ENCODE measurements at regions not wholly inside any gene's neighbourhood (a gene's known extent, or its start where the extent isn't known, plus 50 kb on each side); places are given as distances from the start of the nearest gene placed in this dataset.

DNA sequence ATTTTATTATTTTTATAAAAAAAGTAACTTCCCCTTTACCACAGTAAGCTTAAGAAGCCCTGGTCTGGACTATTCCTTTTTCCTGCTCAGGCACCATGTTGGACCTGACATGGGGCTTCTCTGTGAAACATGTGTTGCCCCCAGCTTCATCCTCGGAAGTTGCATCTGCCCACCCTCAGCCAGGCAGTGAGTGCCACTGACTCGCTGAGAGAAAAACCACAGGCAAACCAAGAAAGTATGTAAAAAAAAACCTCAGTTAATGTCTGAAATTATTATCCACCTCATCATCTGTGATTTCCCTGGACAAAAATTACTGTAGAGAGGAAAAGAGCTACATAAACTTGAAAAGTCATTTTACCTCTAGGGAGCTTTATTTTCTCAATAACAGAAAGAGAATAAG lies 109.9 kb upstream of the MCHR2 start:
- no peak overlapping the region for H3K4me3 ChIP-seq (ENCODE audit: low read length)
- no peaks in the 10 kb centered on the region for H3K27me3 ChIP-seq (ENCODE audit: control insufficient read depth, insufficient read depth, low read length)
- no peaks in the 10 kb centered on the region for H3K36me3 ChIP-seq (ENCODE audit: control insufficient read depth, low read depth, low read length)
- H3K9me3 ChIP-seq (ENCODE audit: control insufficient read depth, low read depth, low read length), result no peaks in the 10 kb centered on the region
- peaks cover 4% of the 10 kb centered on the region for H3K4me1 ChIP-seq (ENCODE audit: control insufficient read depth, low read depth, low read length)
- no peak overlapping the region for H3K9ac ChIP-seq (ENCODE audit: low read length)
- H3K27ac ChIP-seq (ENCODE audit: low read length), result no peak overlapping the region

DNA sequence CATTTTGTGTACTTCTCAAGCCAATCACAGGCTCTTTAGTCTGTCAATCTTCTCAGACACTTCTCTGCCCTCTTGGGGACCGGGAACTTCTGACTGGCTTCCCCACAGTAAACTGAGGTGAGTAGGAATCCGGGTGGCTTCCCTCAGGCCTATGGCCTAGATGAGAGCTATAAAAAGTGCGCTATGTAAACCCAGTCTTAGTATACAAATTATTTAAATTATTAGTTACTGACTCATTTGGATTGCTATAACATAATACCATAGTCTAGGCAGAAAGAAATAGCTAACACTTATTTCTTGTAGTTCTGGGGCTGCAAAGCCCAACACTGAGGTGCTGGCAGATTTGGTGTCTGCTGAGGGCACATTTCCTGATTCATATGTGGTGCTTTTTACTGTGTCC lies 109.2 kb upstream of the MCHR2 start:
- H3K27ac ChIP-seq (ENCODE audit: low read length), result no peak overlapping the region
- H3K9ac ChIP-seq (ENCODE audit: low read length), result no peak overlapping the region
- peaks cover 4% of the 10 kb centered on the region for H3K4me1 ChIP-seq (ENCODE audit: control insufficient read depth, low read depth, low read length)
- H3K36me3 ChIP-seq (ENCODE audit: control insufficient read depth, low read depth, low read length), result no peaks in the 10 kb centered on the region
- H3K4me3 ChIP-seq (ENCODE audit: low read length), result no peak overlapping the region
- H3K27me3 ChIP-seq (ENCODE audit: control insufficient read depth, insufficient read depth, low read length), result no peaks in the 10 kb centered on the region
- no peaks in the 10 kb centered on the region for H3K9me3 ChIP-seq (ENCODE audit: control insufficient read depth, low read depth, low read length)

DNA sequence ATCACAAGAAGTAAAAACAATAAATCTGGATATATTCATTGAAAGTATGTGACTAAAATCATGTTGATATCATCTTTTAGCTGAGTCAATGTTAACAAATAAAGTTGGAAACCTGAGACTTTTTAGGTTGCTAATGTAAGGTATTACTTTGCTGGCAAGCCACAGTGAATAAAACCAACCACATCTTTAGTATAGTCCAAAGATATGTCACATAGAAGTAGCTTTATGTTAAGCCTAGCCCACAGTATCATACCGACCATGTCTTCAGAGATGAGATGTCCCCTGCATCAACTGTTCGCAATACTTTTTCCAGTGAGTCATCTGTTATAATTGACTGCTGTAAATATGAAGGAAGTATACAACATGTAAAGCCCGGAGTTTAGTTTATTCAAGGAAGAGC lies 107.6 kb upstream of the MCHR2 start:
- Histone ChIP-seq H3K27ac (ENCODE audit: low read length) (no peak overlapping the region), H3K4me3 (ENCODE audit: low read length) (no peak overlapping the region), H3K27me3 (ENCODE audit: control insufficient read depth, insufficient read depth, low read length) (no peaks in the 10 kb centered on the region), H3K9ac (ENCODE audit: low read length) (no peak overlapping the region), H3K36me3 (ENCODE audit: control insufficient read depth, low read depth, low read length) (no peaks in the 10 kb centered on the region), H3K4me1 (ENCODE audit: control insufficient read depth, low read depth, low read length) (peaks cover 4% of the 10 kb centered on the region), H3K9me3 (ENCODE audit: control insufficient read depth, low read depth, low read length) (no peaks in the 10 kb centered on the region)

DNA sequence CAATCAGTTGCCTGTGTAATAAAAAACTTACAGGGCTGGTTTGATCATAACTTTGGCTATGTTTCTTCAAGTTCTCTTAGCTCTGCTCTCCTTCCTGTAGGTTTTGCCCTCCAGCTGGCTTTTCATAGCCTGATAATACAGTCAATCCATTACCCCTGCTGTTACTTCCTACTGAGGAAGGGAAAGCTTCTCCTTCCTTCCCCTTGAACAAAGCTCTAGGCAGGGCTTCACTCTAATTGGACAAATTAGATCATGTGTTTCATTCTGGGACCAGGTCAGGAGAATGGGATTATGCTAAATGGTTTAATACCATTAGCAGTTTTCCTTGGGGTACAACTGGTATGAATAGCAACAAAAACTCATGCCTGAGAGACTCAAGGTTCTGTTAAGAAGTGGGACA lies 106.8 kb upstream of the MCHR2 start:
- Histone ChIP-seq H3K9me3 (ENCODE audit: control insufficient read depth, low read depth, low read length) (no peaks in the 10 kb centered on the region), H3K36me3 (ENCODE audit: control insufficient read depth, low read depth, low read length) (no peaks in the 10 kb centered on the region), H3K27ac (ENCODE audit: low read length) (no peak overlapping the region), H3K27me3 (ENCODE audit: control insufficient read depth, insufficient read depth, low read length) (no peaks in the 10 kb centered on the region), H3K9ac (ENCODE audit: low read length) (no peak overlapping the region), H3K4me3 (ENCODE audit: low read length) (no peak overlapping the region), H3K4me1 (ENCODE audit: control insufficient read depth, low read depth, low read length) (peaks cover 4% of the 10 kb centered on the region)

DNA sequence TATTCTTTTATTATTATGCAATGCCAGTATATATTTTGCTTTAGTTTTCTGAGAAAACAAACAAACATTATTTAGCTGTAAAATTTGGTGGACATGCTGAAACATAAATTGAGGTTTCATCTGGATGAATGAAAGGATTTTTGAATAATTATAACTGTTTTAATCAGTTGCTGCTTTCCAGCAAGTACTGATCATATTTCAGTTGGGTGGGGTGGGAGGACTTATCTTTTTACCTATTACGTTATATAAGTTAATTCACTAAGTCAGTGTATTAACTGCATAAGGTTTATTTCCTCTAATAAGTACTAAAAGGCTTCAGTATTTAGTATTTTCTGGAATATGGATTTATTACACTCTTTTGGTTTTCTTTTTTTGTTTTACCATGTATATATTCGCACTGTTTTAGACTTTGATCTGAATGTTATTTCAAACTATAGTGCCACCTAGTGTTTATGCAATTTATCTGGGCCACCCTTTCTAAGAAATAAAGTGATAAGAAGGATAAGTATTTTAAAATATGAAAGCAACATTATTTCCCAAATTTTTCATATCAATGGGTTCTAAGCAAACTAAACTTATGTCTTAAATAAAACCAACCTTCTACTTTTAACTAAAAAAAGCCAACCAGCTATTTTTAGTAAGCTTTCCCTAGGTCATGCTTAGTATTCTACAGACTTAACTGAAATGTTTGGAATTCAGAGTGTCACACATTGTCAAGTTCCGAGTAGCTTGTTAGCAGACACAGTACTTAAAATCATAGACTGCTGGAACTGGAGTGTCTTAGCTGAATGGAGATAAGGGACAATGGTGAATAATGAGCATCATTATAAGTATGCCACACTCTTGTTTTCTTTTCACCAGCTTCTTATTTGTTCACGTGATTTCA lies 105.4 kb upstream of the MCHR2 start:
- Histone ChIP-seq H3K9me3 (ENCODE audit: control insufficient read depth, low read depth, low read length) (no peaks in the 10 kb centered on the region), H3K27ac (ENCODE audit: low read length) (no peak overlapping the region), H3K4me1 (ENCODE audit: control insufficient read depth, low read depth, low read length) (peaks cover 4% of the 10 kb centered on the region), H3K9ac (ENCODE audit: low read length) (no peak overlapping the region), H3K36me3 (ENCODE audit: control insufficient read depth, low read depth, low read length) (no peaks in the 10 kb centered on the region), H3K4me3 (ENCODE audit: low read length) (no peak overlapping the region), H3K27me3 (ENCODE audit: control insufficient read depth, insufficient read depth, low read length) (no peaks in the 10 kb centered on the region)

DNA sequence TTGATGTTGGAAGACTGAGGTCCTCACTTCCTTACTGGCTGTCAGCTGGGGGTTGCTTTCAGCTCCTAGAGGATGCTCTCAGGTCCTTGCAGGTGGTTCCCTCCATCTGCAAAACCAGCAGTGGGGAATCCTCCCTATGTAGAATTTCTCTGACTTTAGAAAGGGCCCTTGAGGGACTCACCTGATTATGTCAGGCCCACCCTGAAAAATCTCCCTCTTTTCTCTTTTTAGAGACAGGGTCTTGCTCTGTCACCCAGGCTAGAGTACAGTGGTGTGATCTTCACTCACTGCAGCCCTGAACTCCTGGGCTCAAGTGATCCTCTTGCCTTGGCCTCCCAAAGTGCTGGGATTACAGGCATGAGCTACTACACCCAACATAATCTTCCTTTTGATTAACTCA lies 102.9 kb upstream of the MCHR2 start:
- no peaks in the 10 kb centered on the region for H3K27me3 ChIP-seq (ENCODE audit: control insufficient read depth, insufficient read depth, low read length)
- H3K36me3 ChIP-seq (ENCODE audit: control insufficient read depth, low read depth, low read length), result no peaks in the 10 kb centered on the region
- no peak overlapping the region for H3K4me3 ChIP-seq (ENCODE audit: low read length)
- H3K9ac ChIP-seq (ENCODE audit: low read length), result no peak overlapping the region
- no peaks in the 10 kb centered on the region for H3K9me3 ChIP-seq (ENCODE audit: control insufficient read depth, low read depth, low read length)
- H3K4me1 ChIP-seq (ENCODE audit: control insufficient read depth, low read depth, low read length), result peaks cover 4% of the 10 kb centered on the region
- H3K27ac ChIP-seq (ENCODE audit: low read length), result no peak overlapping the region

DNA sequence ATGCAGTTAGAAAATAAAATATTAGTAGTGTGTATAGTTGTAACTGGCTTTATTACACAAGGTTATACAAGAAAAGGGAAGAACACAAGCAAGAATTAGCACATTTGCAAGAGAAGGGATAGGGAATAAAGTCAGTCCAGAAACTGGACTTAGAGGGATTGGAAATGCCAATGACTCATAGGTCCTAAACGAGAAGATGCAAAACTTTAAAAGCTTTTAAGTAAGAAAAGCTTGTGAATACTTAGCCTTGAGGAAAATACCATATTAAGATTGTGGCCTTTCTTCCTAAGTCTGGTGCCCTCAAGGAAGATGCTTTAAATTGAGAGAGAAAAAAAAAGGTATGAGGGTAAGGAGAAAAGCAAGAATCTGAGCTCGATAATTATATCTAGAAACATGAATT lies 102.3 kb upstream of the MCHR2 start:
- no peak overlapping the region for H3K4me3 ChIP-seq (ENCODE audit: low read length)
- H3K4me1 ChIP-seq (ENCODE audit: control insufficient read depth, low read depth, low read length), result peaks cover 4% of the 10 kb centered on the region
- no peak overlapping the region for H3K9ac ChIP-seq (ENCODE audit: low read length)
- no peaks in the 10 kb centered on the region for H3K27me3 ChIP-seq (ENCODE audit: control insufficient read depth, insufficient read depth, low read length)
- H3K9me3 ChIP-seq (ENCODE audit: control insufficient read depth, low read depth, low read length), result no peaks in the 10 kb centered on the region
- H3K36me3 ChIP-seq (ENCODE audit: control insufficient read depth, low read depth, low read length), result no peaks in the 10 kb centered on the region
- no peak overlapping the region for H3K27ac ChIP-seq (ENCODE audit: low read length)

DNA sequence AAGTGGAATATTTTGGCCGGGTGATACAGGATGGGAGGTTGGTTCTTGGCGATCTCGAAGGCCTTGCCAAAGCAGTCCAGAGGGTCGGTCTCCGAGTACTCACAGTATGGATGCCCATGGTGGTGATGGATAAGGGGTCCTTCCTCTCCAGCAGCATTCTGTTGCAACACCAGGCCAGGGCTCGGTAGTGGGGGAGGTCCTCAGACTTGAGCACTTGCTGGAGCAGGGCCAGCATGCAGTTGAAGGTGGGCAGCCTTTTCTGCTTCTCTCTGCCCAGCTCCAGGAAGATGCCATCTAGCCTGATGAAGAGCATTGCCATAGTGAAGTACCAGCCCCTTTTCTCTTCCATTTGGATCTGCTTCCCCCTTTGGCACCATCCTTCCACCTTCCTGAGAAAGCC lies 99.4 kb upstream of the MCHR2 start:
- Histone ChIP-seq H3K27ac (ENCODE audit: low read length) (no peak overlapping the region), H3K9ac (ENCODE audit: low read length) (no peak overlapping the region), H3K9me3 (ENCODE audit: control insufficient read depth, low read depth, low read length) (no peaks in the 10 kb centered on the region), H3K27me3 (ENCODE audit: control insufficient read depth, insufficient read depth, low read length) (no peaks in the 10 kb centered on the region), H3K4me3 (ENCODE audit: low read length) (no peak overlapping the region), H3K4me1 (ENCODE audit: control insufficient read depth, low read depth, low read length) (no peaks in the 10 kb centered on the region), H3K36me3 (ENCODE audit: control insufficient read depth, low read depth, low read length) (no peaks in the 10 kb centered on the region)

DNA sequence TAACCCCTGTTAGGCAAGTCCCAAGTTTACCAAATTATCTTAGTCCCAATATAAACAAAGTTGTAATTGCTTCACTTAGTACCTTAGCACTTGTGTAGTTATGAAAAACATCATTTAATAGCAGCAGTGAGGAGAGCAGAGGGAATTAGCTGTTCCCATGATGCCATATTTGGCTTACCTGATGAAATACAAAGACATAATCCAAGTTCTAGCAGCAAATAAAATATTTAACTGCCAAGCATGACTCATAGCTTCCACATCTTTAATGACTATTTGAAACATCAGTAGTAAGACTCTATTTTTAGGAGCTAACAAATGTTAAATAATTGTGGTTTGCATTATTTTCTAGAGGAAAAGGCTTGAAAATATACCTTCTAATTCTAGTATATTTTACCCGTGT lies 94.0 kb upstream of the MCHR2 start:
- no peaks in the 10 kb centered on the region for H3K36me3 ChIP-seq (ENCODE audit: control insufficient read depth, low read depth, low read length)
- H3K27ac ChIP-seq (ENCODE audit: low read length), result no peak overlapping the region
- H3K9me3 ChIP-seq (ENCODE audit: control insufficient read depth, low read depth, low read length), result no peaks in the 10 kb centered on the region
- H3K4me3 ChIP-seq (ENCODE audit: low read length), result no peak overlapping the region
- H3K27me3 ChIP-seq (ENCODE audit: control insufficient read depth, insufficient read depth, low read length), result no peaks in the 10 kb centered on the region
- no peaks in the 10 kb centered on the region for H3K4me1 ChIP-seq (ENCODE audit: control insufficient read depth, low read depth, low read length)
- H3K9ac ChIP-seq (ENCODE audit: low read length), result no peak overlapping the region

DNA sequence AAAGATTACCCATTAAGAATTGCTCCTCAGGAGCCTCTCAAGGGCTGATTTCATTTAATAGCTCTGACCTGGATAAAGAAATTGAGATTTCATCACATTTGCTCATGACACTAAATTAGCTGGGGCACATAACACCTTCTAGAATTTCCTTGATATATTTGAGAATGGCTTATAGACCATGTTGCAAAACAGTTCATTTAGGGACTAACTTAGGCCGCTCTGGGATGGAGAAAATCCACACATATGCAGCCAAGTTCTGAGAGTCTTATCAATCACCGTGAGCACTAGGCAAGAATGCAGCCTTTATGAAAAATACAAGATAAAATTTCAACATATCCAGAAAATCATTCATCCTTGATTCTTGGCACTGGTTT lies 91.0 kb upstream of the MCHR2 start:
- no peak overlapping the region for H3K27ac ChIP-seq (ENCODE audit: low read length)
- no peaks in the 10 kb centered on the region for H3K9me3 ChIP-seq (ENCODE audit: control insufficient read depth, low read depth, low read length)
- no peak overlapping the region for H3K4me3 ChIP-seq (ENCODE audit: low read length)
- no peaks in the 10 kb centered on the region for H3K27me3 ChIP-seq (ENCODE audit: control insufficient read depth, insufficient read depth, low read length)
- H3K9ac ChIP-seq (ENCODE audit: low read length), result no peak overlapping the region
- no peaks in the 10 kb centered on the region for H3K4me1 ChIP-seq (ENCODE audit: control insufficient read depth, low read depth, low read length)
- no peaks in the 10 kb centered on the region for H3K36me3 ChIP-seq (ENCODE audit: control insufficient read depth, low read depth, low read length)

DNA sequence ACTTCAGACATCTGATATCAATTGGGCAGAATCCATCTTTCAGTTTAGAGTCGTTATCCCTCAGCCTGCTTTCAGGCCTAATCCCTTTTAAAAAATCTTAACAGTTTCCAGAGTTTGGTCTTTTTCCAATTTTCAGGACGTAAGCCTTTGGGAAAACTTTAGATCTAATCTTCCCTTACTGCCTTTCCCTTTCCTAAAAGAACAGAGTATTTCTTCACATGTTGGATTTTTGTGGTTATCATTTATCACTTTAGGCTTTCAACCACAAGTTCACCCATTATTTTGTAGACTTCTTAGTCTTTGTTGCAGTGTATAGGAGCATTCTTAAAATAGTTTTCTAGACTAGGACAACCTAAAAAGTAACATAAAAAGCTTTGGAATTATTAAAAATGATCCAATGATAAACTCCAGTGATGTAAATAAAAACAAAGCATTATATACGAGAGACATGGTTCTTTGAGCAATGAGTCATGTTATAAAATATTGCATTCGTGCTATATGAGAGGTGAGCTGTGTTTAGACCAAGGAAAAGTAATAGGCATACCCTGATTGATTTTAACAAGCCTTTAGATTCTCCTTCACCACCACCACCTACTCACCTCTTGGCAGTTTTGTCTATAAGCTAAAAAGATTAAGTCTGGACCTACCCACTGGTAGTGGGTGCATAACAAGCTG lies 90.4 kb upstream of the MCHR2 start:
- no peaks in the 10 kb centered on the region for H3K4me1 ChIP-seq (ENCODE audit: control insufficient read depth, low read depth, low read length)
- no peak overlapping the region for H3K27ac ChIP-seq (ENCODE audit: low read length)
- H3K9ac ChIP-seq (ENCODE audit: low read length), result no peak overlapping the region
- no peaks in the 10 kb centered on the region for H3K36me3 ChIP-seq (ENCODE audit: control insufficient read depth, low read depth, low read length)
- H3K4me3 ChIP-seq (ENCODE audit: low read length), result no peak overlapping the region
- no peaks in the 10 kb centered on the region for H3K9me3 ChIP-seq (ENCODE audit: control insufficient read depth, low read depth, low read length)
- no peaks in the 10 kb centered on the region for H3K27me3 ChIP-seq (ENCODE audit: control insufficient read depth, insufficient read depth, low read length)

DNA sequence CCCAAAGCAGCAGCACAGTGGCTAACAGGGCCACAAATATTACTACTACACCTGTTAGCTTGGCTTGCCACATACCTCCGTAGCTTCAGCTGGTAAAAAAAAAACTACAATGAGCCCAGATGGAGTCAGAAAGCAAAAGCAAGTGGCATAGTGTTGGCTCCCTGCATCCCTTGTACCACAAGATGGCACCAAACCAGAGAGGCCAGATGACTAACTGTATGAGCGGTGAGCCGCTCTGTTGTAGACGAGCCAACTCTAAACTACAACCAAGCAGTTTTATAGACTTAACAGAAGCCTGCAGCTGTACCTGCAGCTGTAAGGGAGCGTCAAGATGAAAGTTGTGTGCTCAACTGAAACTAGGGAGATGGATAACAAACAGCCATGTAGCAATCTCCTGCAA lies 84.5 kb upstream of the MCHR2 start:
- Histone ChIP-seq H3K4me3 (ENCODE audit: low read length) (no peak overlapping the region), H3K27me3 (ENCODE audit: control insufficient read depth, insufficient read depth, low read length) (no peaks in the 10 kb centered on the region), H3K27ac (ENCODE audit: low read length) (no peak overlapping the region), H3K36me3 (ENCODE audit: control insufficient read depth, low read depth, low read length) (no peaks in the 10 kb centered on the region), H3K9ac (ENCODE audit: low read length) (no peak overlapping the region), H3K9me3 (ENCODE audit: control insufficient read depth, low read depth, low read length) (no peaks in the 10 kb centered on the region), H3K4me1 (ENCODE audit: control insufficient read depth, low read depth, low read length) (no peaks in the 10 kb centered on the region)
